Spleen (tissue), 11 donors: ENCODE measurements at regions not wholly inside any gene's neighbourhood (a gene's known extent, or its start where the extent isn't known, plus 50 kb on each side); places are given as distances from the start of the nearest gene placed in this dataset.

ENCODE experiments used
- DNase-seq: peaks from one replicate; pipeline ENCODE4 v3.0.0-alpha.2; 2020
- H3K27ac ChIP-seq, 8 donors: fragments of 200-600 bp; sonication (generic) in 7 of 8; 1 replicate in 4 of 8; 2 replicates in 4 of 8; pipeline versions ENCODE4 v1.5.0 to v1.8.0; 2016 to 2021; ENCODE audit warnings: inconsistent platforms in 4 of 8, mild to moderate bottlenecking in 4 of 8, moderate library complexity in 1 of 8
- H3K27me3 ChIP-seq, 7 donors: fragments of 200-600 bp; sonication (generic) in 6 of 7; replicated peaks in 1 of 7; 1 replicate in 4 of 7; 2 replicates in 3 of 7; pipeline versions ENCODE4 v1.5.0 to v1.8.0; 2016 to 2021; ENCODE audit warnings: inconsistent platforms in 3 of 7, mild to moderate bottlenecking in 1 of 7
- H3K36me3 ChIP-seq, 6 donors: fragments of 200-600 bp; sonication (generic) in 5 of 6; 1 replicate in 4 of 6; 2 replicates in 2 of 6; pipeline versions ENCODE4 v1.5.0 to v1.8.0; 2016 to 2021; ENCODE audit warnings: inconsistent platforms in 2 of 6
- H3K4me1 ChIP-seq, 6 donors: fragments of 200-600 bp; sonication (generic) in 5 of 6; 1 replicate in 3 of 6; 2 replicates in 3 of 6; pipeline versions ENCODE4 v1.5.0 to v1.8.0; 2016 to 2021; ENCODE audit warnings: inconsistent platforms in 3 of 6
- H3K4me3 ChIP-seq, 8 donors: fragments of 200-600 bp; sonication (generic) in 7 of 8; 1 replicate in 4 of 8; 2 replicates in 4 of 8; pipeline versions ENCODE4 v1.5.0 to v1.8.0; 2016 to 2021; ENCODE audit warnings: inconsistent platforms in 4 of 8, mild to moderate bottlenecking in 4 of 8, moderate library complexity in 2 of 8
- H3K9me3 ChIP-seq, 8 donors: fragments of 200-600 bp; sonication (generic) in 7 of 8; 1 replicate in 4 of 8; 2 replicates in 4 of 8; pipeline versions ENCODE4 v1.5.0 to v1.8.0; 2016 to 2021; ENCODE audit warnings: inconsistent platforms in 4 of 8
- POLR2A ChIP-seq, 3 donors: fragments of 450-650 bp; IDR thresholded peaks; one replicate each; pipeline ENCODE4 v1.5.1; 2017; ENCODE audit warnings: antibody characterized with exemption in 3 of 3, mild to moderate bottlenecking in 1 of 3
- POLR2AphosphoS5 ChIP-seq, 3 donors: sonication (generic); formaldehyde crosslinking; IDR thresholded peaks; one replicate each; pipeline ENCODE4 v1.5.1; 2017; ENCODE audit warnings: antibody characterized with exemption in 3 of 3
- WGBS, 5 donors: extraction: QIAGEN DNeasy Blood & Tissue Kit in 3 of 5; methylation state at CpG; one replicate each; pipeline versions ENCODE4 v1.1.5 to v1.1.7; 2013 to 2018; 5-methylcytosine and 5-hydroxymethylcytosine counted together
- intact Hi-C: fragments of 100-400 bp; cut with DNase I; formaldehyde crosslinking; loops from one replicate; pipeline ENCODE4 v1.15.0; 2023; ENCODE audit warnings: low total_unique reads
- TF ChIP-seq, protein P1 (sequence below), 11 experiments: fragments of 200-600 bp in 7 of 11; fragments of 450-650 bp in 4 of 11; sonication (generic) in 4 of 11; IDR thresholded peaks in 8 of 11; conservative IDR thresholded peaks in 3 of 11; 1 replicate in 7 of 11; 2 replicates in 4 of 11; pipeline versions ENCODE4 v1.4.0 to v1.8.0; 2016 to 2021; ENCODE audit warnings: antibody characterized with exemption in 11 of 11, inconsistent platforms in 4 of 11, mild to moderate bottlenecking in 1 of 11
- donor health status: healthy with polysubstance abuse.
- donor health status: DM: no; HTN: no; CAD: no; lungs with moderate emphysema.
- donor health status: DM: no; HTN: no; CAD: no.
- donor health status: Bipolar disorder and iron deficiency.
- donor health status: healthy.
- donor health status: DM: no; HTN: no; CAD: no.
- donor health status: DM: yes; HTN: yes; CAD: no.

DNA sequence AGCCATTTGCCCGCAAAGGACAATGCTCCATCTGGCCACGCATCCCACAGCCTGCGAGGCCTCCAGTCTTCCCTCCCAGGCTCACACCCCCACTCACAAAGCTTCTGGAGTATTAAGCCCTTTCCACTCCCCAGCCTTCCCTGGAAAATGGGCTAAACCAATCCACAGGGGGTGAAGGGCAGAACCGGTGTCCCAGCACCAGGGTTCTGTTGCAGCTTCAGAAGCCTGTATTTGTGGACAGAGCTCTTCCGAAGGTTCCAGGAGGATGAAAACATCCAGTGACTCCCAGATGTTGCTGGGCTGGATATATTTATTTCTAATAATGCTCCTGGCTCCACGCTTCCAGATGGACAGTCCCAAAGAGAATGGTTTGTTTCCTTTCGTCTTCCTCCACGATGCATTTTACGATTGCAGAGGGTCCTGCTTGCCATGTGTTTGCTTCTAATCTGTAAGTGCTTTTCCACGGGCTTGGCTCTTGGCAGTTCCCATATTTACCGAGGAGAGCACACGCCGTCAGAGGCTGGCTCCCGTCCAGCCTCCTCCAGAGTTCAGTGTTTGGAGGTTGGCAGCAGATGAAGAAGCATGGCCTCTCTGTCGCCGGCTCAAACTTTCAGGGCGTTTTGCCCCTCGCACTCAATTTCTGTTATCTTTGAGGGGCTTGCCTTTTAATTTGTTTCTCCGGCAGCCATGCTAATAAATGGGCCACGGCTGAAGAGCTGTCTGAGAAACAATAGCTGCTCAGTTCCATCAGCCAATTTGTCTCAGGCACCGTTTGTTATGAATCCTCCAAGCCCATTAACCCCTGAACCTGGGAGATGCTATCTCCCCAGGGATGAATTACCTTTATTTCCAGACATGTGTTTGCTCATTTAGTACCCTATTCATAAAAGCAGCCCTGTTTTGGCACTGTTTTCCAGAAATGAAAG is 367.9 kb upstream of the PROK2 start:
- intact Hi-C loops: no loop called here
- no peaks in the 10 kb centered on the region for H3K27me3 ChIP-seq
- H3K36me3 ChIP-seq: no peaks in the 10 kb centered on the region
- H3K27ac ChIP-seq: peak overlapping the region in 7 of 8 donors; percentile 9 to 72 (median 53)
- WGBS, 5 donors: 52 to 73% (median 58%) methylated on average over 19 to 21 of the region's 21 CpGs
- no peak for DNase-seq
- H3K4me1 ChIP-seq: peaks cover 0 to 21% (median 9%) of the 10 kb centered on the region in 6 donors
- H3K9me3 ChIP-seq: peaks cover 0 to 10% (median 3%) of the 10 kb centered on the region in 8 donors
- TF ChIP-seq, protein P1, sequence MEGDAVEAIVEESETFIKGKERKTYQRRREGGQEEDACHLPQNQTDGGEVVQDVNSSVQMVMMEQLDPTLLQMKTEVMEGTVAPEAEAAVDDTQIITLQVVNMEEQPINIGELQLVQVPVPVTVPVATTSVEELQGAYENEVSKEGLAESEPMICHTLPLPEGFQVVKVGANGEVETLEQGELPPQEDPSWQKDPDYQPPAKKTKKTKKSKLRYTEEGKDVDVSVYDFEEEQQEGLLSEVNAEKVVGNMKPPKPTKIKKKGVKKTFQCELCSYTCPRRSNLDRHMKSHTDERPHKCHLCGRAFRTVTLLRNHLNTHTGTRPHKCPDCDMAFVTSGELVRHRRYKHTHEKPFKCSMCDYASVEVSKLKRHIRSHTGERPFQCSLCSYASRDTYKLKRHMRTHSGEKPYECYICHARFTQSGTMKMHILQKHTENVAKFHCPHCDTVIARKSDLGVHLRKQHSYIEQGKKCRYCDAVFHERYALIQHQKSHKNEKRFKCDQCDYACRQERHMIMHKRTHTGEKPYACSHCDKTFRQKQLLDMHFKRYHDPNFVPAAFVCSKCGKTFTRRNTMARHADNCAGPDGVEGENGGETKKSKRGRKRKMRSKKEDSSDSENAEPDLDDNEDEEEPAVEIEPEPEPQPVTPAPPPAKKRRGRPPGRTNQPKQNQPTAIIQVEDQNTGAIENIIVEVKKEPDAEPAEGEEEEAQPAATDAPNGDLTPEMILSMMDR (IDR thresholded peaks at IDR 0.05 in 8 of 11, conservative IDR thresholded peaks at IDR 0.05 in 3 of 11): no peak
- peak in 2 of 3 donors; percentile 23 to 57 for TF ChIP-seq POLR2AphosphoS5 (IDR thresholded peaks at IDR 0.05)
- peak overlapping the region in 1 of 8 donors; percentile 43 for H3K4me3 ChIP-seq

- no peak overlapping the region for H3K4me3 ChIP-seq
- DNase-seq: no peak
- peaks cover 0 to 10% (median 3%) of the 10 kb centered on the region in 8 donors for H3K9me3 ChIP-seq
- 89 to 96% (median 94%) methylated on average over 5 to 9 of the region's 9 CpGs for WGBS, 5 donors
- intact Hi-C loops: no loop called here
- no peak overlapping the region for H3K27ac ChIP-seq
- no peaks in the 10 kb centered on the region for H3K27me3 ChIP-seq
- no peak for TF ChIP-seq POLR2A (IDR thresholded peaks at IDR 0.05)
- TF ChIP-seq POLR2AphosphoS5 (IDR thresholded peaks at IDR 0.05): no peak
- TF ChIP-seq, protein P1 (IDR thresholded peaks at IDR 0.05 in 8 of 11, conservative IDR thresholded peaks at IDR 0.05 in 3 of 11): no peak
- peaks cover 0 to 15% (median 9%) of the 10 kb centered on the region in 6 donors for H3K4me1 ChIP-seq
- no peaks in the 10 kb centered on the region for H3K36me3 ChIP-seq
Measured at GRCh38 chr3:72151465-72152238, 366.7 kb upstream of the PROK2 start.

DNA sequence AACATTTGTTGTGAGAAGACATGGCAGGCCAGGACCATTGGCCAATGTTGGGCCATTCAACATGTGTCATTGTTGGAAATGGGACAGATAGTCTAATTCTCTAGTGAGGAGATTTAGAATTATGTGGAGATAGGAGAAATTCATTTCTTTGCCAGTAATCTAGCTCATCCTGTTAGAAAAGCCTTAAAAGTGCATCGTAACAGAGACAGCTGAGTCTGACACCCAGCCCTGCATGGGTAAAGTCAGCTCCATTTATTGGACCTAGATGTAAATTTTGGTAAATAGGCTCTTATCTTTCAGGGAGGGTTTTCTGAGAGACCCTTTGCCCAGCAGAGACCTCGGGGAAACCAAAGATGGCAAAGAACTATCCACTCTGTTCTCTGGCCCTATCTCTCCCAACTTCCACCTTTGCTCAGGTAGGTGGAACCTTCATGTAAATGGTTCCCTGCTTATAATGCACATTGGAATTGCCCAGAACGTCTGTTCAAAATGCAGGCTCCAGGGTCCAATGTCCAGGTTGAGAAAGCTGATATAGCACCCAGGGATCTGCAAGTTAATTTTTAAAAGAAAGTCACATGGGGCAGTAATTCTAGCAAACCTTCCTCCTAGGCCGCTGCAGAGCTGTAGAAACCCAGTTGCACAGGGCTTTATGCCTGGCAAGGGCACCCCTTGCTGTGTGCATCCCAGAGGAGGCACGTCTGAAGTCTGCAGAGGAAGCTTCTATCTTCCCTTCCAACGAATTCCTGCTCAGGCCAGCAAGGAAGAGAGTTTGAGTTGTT is 365.9 kb upstream of the PROK2 start:
- WGBS, 5 donors: 80 to 90% (median 85%) methylated on average over 6 of the region's 6 CpGs
- H3K36me3 ChIP-seq: no peaks in the 10 kb centered on the region
- H3K9me3 ChIP-seq: peaks cover 0 to 10% (median 3%) of the 10 kb centered on the region in 8 donors
- DNase-seq: no peak
- TF ChIP-seq POLR2AphosphoS5 (IDR thresholded peaks at IDR 0.05) (no peak), POLR2A (IDR thresholded peaks at IDR 0.05) (no peak)
- TF ChIP-seq, protein P1 (IDR thresholded peaks at IDR 0.05 in 8 of 11, conservative IDR thresholded peaks at IDR 0.05 in 3 of 11): no peak
- no peak overlapping the region for H3K4me3 ChIP-seq
- no peak overlapping the region for H3K27ac ChIP-seq
- intact Hi-C loops: no loop called here
- H3K27me3 ChIP-seq: no peaks in the 10 kb centered on the region
- H3K4me1 ChIP-seq: peaks cover 0 to 16% (median 9%) of the 10 kb centered on the region in 6 donors
